HepG2 (cell line): ENCODE measurements at regions not wholly inside any gene's neighbourhood (a gene's known extent, or its start where the extent isn't known, plus 50 kb on each side); places are given as distances from the start of the nearest gene placed in this dataset.

Experiments used
- ATAC-seq: fragments of 200-7000 bp; cut with Tn5 transposase; 3 replicates; pipeline ENCODE4 v1.9.1; 2020; ENCODE audit warnings: mild to moderate bottlenecking, moderate library complexity
- BruUV-seq: library from RNA; stranded (reverse); fragments of 400-500 nt; replicated peaks from 2 replicates; lab custom pipeline; 2021; lab: Mats Ljungman, UMichigan
- CTCF ChIA-PET: fragments of 300-600 bp; formaldehyde crosslinking; extraction: SDS; loops from one replicate; lab custom pipeline; 2021; ENCODE audit warnings: low total read pairs, inconsistent platforms, low intra/inter-chr PET ratio; lab: Yijun Ruan, JAX
- POLR2A ChIA-PET: fragments of 350-600 bp; sonication (Branson Sonifier 250); formaldehyde crosslinking; loops from one replicate; lab custom pipeline; 2020; ENCODE audit warnings: antibody characterized with exemption, inconsistent platforms; lab: Yijun Ruan, JAX
- DNase-seq: peaks from one replicate; pipeline ENCODE4 v3.0.0-alpha.2; 2015; ENCODE audit warnings: low spot score
- FAIRE-seq: peaks from 3 replicates; lab custom pipeline; 2011; peaks lifted over from hg19 to GRCh38; lab: Jason Lieb, UNC
- H2AFZ ChIP-seq: one replicate; pipeline ENCODE4 v1.6.1; 2011; ENCODE audit warnings: low read length, inconsistent platforms
- H3K27ac ChIP-seq: fragments of 300-600 bp; 3 replicates; pipeline ENCODE4 v1.8.0; 2011; ENCODE audit warnings: mixed run types, mild to moderate bottlenecking, mixed read lengths, low read length, inconsistent platforms; ENCODE audit not compliant: insufficient read depth; ENCODE audit errors: extremely low read length
- H3K27me3 ChIP-seq, 2 experiments: fragments of 200-600 bp in 1 of 2; 2 replicates in 1 of 2; 3 replicates in 1 of 2; pipeline versions ENCODE4 v1.6.0 to v1.8.0; 2011; ENCODE audit warnings: low read length in 2 of 2, mild to moderate bottlenecking in 2 of 2, moderate library complexity in 2 of 2, inconsistent platforms in 1 of 2; ENCODE audit not compliant: insufficient read depth in 2 of 2, control insufficient read depth in 1 of 2
- H3K36me3 ChIP-seq, 2 experiments: fragments of 200-600 bp in 1 of 2; replicated peaks in 1 of 2; 2 replicates in 1 of 2; 3 replicates in 1 of 2; pipeline versions ENCODE4 v1.5.1 to v1.8.0; 2011; ENCODE audit warnings: low read length in 2 of 2, inconsistent platforms in 1 of 2; ENCODE audit not compliant: insufficient read depth in 2 of 2, control insufficient read depth in 1 of 2
- H3K4me1 ChIP-seq: 2 replicates; pipeline ENCODE4 v1.5.1; 2012; ENCODE audit warnings: low read length, inconsistent platforms; ENCODE audit not compliant: insufficient read depth
- H3K4me2 ChIP-seq: 2 replicates; pipeline ENCODE4 v1.6.0; 2011; ENCODE audit warnings: low read depth, low read length, inconsistent platforms
- H3K4me3 ChIP-seq, 3 experiments: fragments of 200-600 bp in 1 of 3; sonication (generic), shearing (Covaris generic) in 1 of 3; replicated peaks in 1 of 3; 2 replicates each; pipeline ENCODE4 v1.5.1; 2011 to 2016; ENCODE audit warnings: low read length in 3 of 3, inconsistent platforms in 2 of 3, low read depth in 2 of 3, mild to moderate bottlenecking in 2 of 3, control low read depth in 1 of 3, mixed read lengths in 1 of 3; ENCODE audit not compliant: insufficient read depth in 1 of 3
- H3K79me2 ChIP-seq: one replicate; pipeline ENCODE4 v1.6.1; 2011; ENCODE audit warnings: low read length, inconsistent platforms; ENCODE audit not compliant: insufficient read depth
- H3K9ac ChIP-seq: 2 replicates; pipeline ENCODE4 v1.6.0; 2011; ENCODE audit warnings: mild to moderate bottlenecking, low read depth, low read length, inconsistent platforms; ENCODE audit not compliant: insufficient read depth
- H3K9me3 ChIP-seq: 2 replicates; pipeline ENCODE4 v1.5.1; 2012; ENCODE audit warnings: mild to moderate bottlenecking, low read length
- H4K20me1 ChIP-seq: 2 replicates; pipeline ENCODE4 v1.6.0; 2011; ENCODE audit warnings: inconsistent platforms, mild to moderate bottlenecking, low read length, moderate library complexity; ENCODE audit not compliant: insufficient read depth
- MEF2D ChIP-seq: sonication (generic); formaldehyde crosslinking; IDR thresholded peaks from 2 replicates; pipeline ENCODE4 v1.5.1; 2020; ENCODE audit warnings: mild to moderate bottlenecking, missing genetic modification reagents
- MIER3 ChIP-seq: IDR thresholded peaks from 2 replicates; pipeline ENCODE4 v1.6.1; 2016; ENCODE audit warnings: missing compliant biosample characterization, borderline replicate concordance
- NCOR1 ChIP-seq: fragments of 200-600 bp; sonication (generic); IDR thresholded peaks from 2 replicates; pipeline ENCODE4 v1.7.0; 2017; ENCODE audit warnings: antibody characterized with exemption, low read length, borderline replicate concordance
- RORA ChIP-seq: sonication (generic); formaldehyde crosslinking; IDR thresholded peaks from 2 replicates; pipeline ENCODE4 v1.5.0; 2020; ENCODE audit warnings: mild to moderate bottlenecking, missing genetic modification reagents, moderate library complexity
- SP1 ChIP-seq, 2 experiments: fragments of 450-650 bp in 1 of 2; sonication (generic) in 1 of 2; formaldehyde crosslinking in 1 of 2; IDR thresholded peaks; 2 replicates each; pipeline versions ENCODE4 v1.4.0 to v1.6.1; 2016 to 2020; ENCODE audit warnings: missing genetic modification reagents in 1 of 2
- ZFP91 ChIP-seq: sonication (generic); formaldehyde crosslinking; IDR thresholded peaks from 2 replicates; pipeline ENCODE4 v1.9.0; 2022; ENCODE audit warnings: missing genetic modification reagents, mild to moderate bottlenecking, borderline replicate concordance
- ZNF33A ChIP-seq: sonication (generic); formaldehyde crosslinking; IDR thresholded peaks from 2 replicates; pipeline ENCODE4 v1.5.1; 2020; ENCODE audit warnings: missing genetic modification reagents, mild to moderate bottlenecking, moderate library complexity, borderline replicate concordance
- WGBS: methylation state at CpG from one replicate; pipeline ENCODE4 v1.1.6; 2017; ENCODE audit warnings: low lambda C conversion rate; 5-methylcytosine and 5-hydroxymethylcytosine counted together
- in situ Hi-C: cut with HindIII; loops from 2 replicates; pipeline ENCODE4 v1.10.0; 2017; ENCODE audit warnings: low pct_unique_long_range_greater_than_20kb; ENCODE audit not compliant: extremely low pct_ligation_motif_present
- intact Hi-C: fragments of 100-400 bp; cut with micrococcal nuclease; formaldehyde crosslinking; loops from one replicate; pipeline ENCODE4 v1.10.0; 2022; ENCODE audit not compliant: unreplicated experiment

DNA sequence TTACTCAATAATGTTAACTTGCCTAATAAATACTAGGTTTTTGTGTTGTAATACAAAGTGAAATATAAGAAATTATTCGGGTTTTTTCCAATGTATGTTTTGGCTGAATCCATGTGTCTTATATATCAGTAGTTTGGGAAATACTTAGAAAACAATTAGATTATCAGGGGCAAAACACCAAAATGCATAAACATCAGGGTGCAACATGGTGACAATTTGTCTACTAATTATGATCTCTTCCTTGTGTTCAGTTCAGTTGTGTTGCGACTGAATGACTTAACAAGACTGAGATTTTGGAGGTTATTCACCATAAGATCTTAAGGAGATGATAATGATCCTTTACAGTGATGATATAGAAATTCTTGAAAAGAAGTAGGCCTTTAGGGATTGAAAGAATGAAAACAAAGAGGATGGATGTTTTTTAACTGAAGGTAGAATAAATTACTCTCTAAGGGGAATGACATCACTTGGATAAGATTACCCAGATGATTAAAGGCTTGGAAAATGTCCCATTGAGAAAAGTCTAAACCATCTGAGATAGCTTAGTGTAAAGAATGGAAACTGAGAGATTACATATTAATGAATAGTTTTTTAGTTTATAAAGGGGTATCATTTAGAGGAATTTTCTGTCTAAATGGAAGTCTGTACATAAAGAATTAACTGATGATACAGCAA lies 415.8 kb downstream of the SPATA31D1 start:
- Histone ChIP-seq H3K36me3 (no peaks in the 10 kb centered on the region), H4K20me1 (no peaks in the 10 kb centered on the region), H2AFZ (no peak overlapping the region), H3K27me3 (no peaks in the 10 kb centered on the region), H3K79me2 (no peaks in the 10 kb centered on the region), H3K9ac (no peak overlapping the region), H3K9me3 (peaks cover 7% of the 10 kb centered on the region; the same call in 1 of the 2 replicates), H3K4me1 (no peaks in the 10 kb centered on the region), H3K27ac (no peak overlapping the region), H3K4me3 (no peak overlapping the region), H3K4me2 (no peak overlapping the region)
- FAIRE-seq (no peak), ATAC-seq (no peak), DNase-seq (no peak)
- in situ Hi-C loops = no loop called here
- no TSS peak for BruUV-seq
- 48% methylated on average over 2 of the region's 2 CpGs for WGBS
- TF ChIP-seq MEF2D (CRISPR knock-in tag) = no peak
- ChIA-PET POLR2A (no interaction called here), CTCF (no interaction called here)
- intact Hi-C loops = no loop called here

- H2AFZ ChIP-seq = no peak overlapping the region
- TF ChIP-seq MIER3 (no peak), ZNF33A (CRISPR knock-in tag) (no peak), ZFP91 (no peak), NCOR1 (no peak), RORA (CRISPR knock-in tag) (no peak), SP1 (IDR thresholded peaks at IDR 0.05) (no peak), SP1 (CRISPR knock-in tag; IDR thresholded peaks at IDR 0.05) (no peak)
- TF ChIP-seq, all 625 proteins: peak for 0
- 7% methylated on average over 4 of the region's 4 CpGs for WGBS
- no peak overlapping the region for H3K9ac ChIP-seq
- ATAC-seq (no peak), FAIRE-seq (no peak), DNase-seq (no peak)
- in situ Hi-C loops = no loop called here
- intact Hi-C loops = no loop called here
- H3K4me2 ChIP-seq = no peak overlapping the region
- POLR2A ChIA-PET = no interaction called here
- CTCF ChIA-PET = no interaction called here
- H3K27me3 ChIP-seq = no peaks in the 10 kb centered on the region
- H3K4me1 ChIP-seq = no peaks in the 10 kb centered on the region
- no peaks in the 10 kb centered on the region for H3K79me2 ChIP-seq
- H3K36me3 ChIP-seq = no peaks in the 10 kb centered on the region
- no TSS peak for BruUV-seq
- H3K9me3 ChIP-seq = peaks cover 12% of the 10 kb centered on the region; the same call in 1 of the 2 replicates
- no peak overlapping the region for H3K4me3 ChIP-seq
- no peaks in the 10 kb centered on the region for H4K20me1 ChIP-seq
- no peak overlapping the region for H3K27ac ChIP-seq
Measured at GRCh38 chr9:82404881-82405280, 416.3 kb downstream of the SPATA31D1 start.
